Endothelial cell of umbilical vein (primary cell): ENCODE measurements at regions not wholly inside any gene's neighbourhood (a gene's known extent, or its start where the extent isn't known, plus 50 kb on each side); places are given as distances from the start of the nearest gene placed in this dataset.

Source experiments
- BruUV-seq: library from RNA; stranded (reverse); fragments of 400-500 nt; replicated peaks from 2 replicates; lab custom pipeline; 2021; lab: Mats Ljungman, UMichigan
- CTCF ChIA-PET: fragments of 300-600, 350-600 bp; sonication (Branson Sonifier 250); formaldehyde crosslinking; loops from one replicate; lab custom pipeline; 2021; ENCODE audit warnings: antibody characterized with exemption, inconsistent platforms; lab: Charles Lee
- POLR2A ChIA-PET: fragments of 300-600, 350-600 bp; sonication (Branson Sonifier 250); formaldehyde crosslinking; loops from one replicate; lab custom pipeline; 2021; ENCODE audit warnings: antibody characterized with exemption, inconsistent platforms; lab: Charles Lee
- DNase-seq: peaks from one replicate; pipeline ENCODE4 v3.0.0-alpha.2; 2011; ENCODE audit warnings: low read depth, low spot score
- FAIRE-seq: peaks from 2 replicates; lab custom pipeline; 2011; peaks lifted over from hg19 to GRCh38; lab: Jason Lieb, UNC
- H2AFZ ChIP-seq: 2 replicates; pipeline ENCODE4 v1.6.0; 2012; ENCODE audit warnings: low read depth, low read length, control low read depth, inconsistent platforms
- H3K27ac ChIP-seq: 2 replicates; pipeline ENCODE4 v1.5.1; 2011; ENCODE audit warnings: low read depth, mild to moderate bottlenecking, control low read depth, low read length, moderate library complexity; ENCODE audit not compliant: insufficient read depth
- H3K27me3 ChIP-seq, 2 experiments: 2 replicates each; pipeline versions ENCODE4 v1.6.0 to v1.6.1; 2011; ENCODE audit warnings: low read length in 2 of 2, mixed read lengths in 1 of 2; ENCODE audit not compliant: control insufficient read depth in 2 of 2, insufficient read depth in 2 of 2
- H3K36me3 ChIP-seq, 2 experiments: 2 replicates in 1 of 2; 3 replicates in 1 of 2; pipeline ENCODE4 v1.5.1; 2011; ENCODE audit warnings: low read length in 2 of 2, mild to moderate bottlenecking in 1 of 2, moderate library complexity in 1 of 2; ENCODE audit not compliant: control insufficient read depth in 2 of 2, insufficient read depth in 2 of 2; ENCODE audit errors: extremely low read depth in 1 of 2
- H3K4me1 ChIP-seq: 3 replicates; pipeline ENCODE4 v1.5.1; 2011; ENCODE audit warnings: mild to moderate bottlenecking, low read length; ENCODE audit not compliant: control insufficient read depth, insufficient read depth; ENCODE audit errors: extremely low read depth
- H3K4me2 ChIP-seq: 2 replicates; pipeline ENCODE4 v1.6.1; 2011; ENCODE audit warnings: low read length, control low read depth, mixed read lengths; ENCODE audit not compliant: insufficient read depth
- H3K4me3 ChIP-seq, 3 experiments: fragments of 200-600 bp in 1 of 3; sonication (generic), shearing (Covaris generic) in 1 of 3; replicated peaks in 1 of 3; 2 replicates each; pipeline ENCODE4 v1.5.1; 2011 to 2016; ENCODE audit warnings: control low read depth in 3 of 3, low read length in 3 of 3, mild to moderate bottlenecking in 2 of 3, inconsistent platforms in 1 of 3, low read depth in 1 of 3, moderate library complexity in 1 of 3; ENCODE audit not compliant: insufficient read depth in 1 of 3
- H3K79me2 ChIP-seq: 2 replicates; pipeline ENCODE4 v1.6.0; 2012; ENCODE audit warnings: low read length, inconsistent platforms; ENCODE audit not compliant: control insufficient read depth, insufficient read depth
- H3K9ac ChIP-seq: replicated peaks from 2 replicates; pipeline ENCODE3; 2011; ENCODE audit warnings: low read length, control low read depth; ENCODE audit not compliant: insufficient read depth; ENCODE audit errors: extremely low read depth
- H3K9me1 ChIP-seq: replicated peaks from 3 replicates; pipeline ENCODE4 v1.6.0; 2011; ENCODE audit warnings: mild to moderate bottlenecking, low read length; ENCODE audit not compliant: control insufficient read depth, insufficient read depth; ENCODE audit errors: extremely low read depth
- H3K9me3 ChIP-seq: replicated peaks from 2 replicates; pipeline ENCODE4 v1.5.1; 2012; ENCODE audit warnings: low read length, inconsistent platforms; ENCODE audit not compliant: control insufficient read depth, insufficient read depth
- H4K20me1 ChIP-seq: replicated peaks from 2 replicates; pipeline ENCODE3; 2011; ENCODE audit warnings: mild to moderate bottlenecking, low read length; ENCODE audit not compliant: control insufficient read depth, insufficient read depth; ENCODE audit errors: extremely low read depth
- EZH2 ChIP-seq: IDR thresholded peaks from 2 replicates; pipeline ENCODE4 v1.6.1; 2012; ENCODE audit warnings: borderline replicate concordance, low read depth, mild to moderate bottlenecking, moderate library complexity, low read length, inconsistent platforms; ENCODE audit not compliant: severe bottlenecking
- FOS ChIP-seq: IDR thresholded peaks from 2 replicates; pipeline ENCODE4 v1.6.1; 2011; ENCODE audit warnings: mild to moderate bottlenecking, low read length, moderate library complexity, borderline replicate concordance; ENCODE audit not compliant: insufficient read depth
- GATA2 ChIP-seq: IDR thresholded peaks from 2 replicates; pipeline ENCODE4 v1.7.0; 2011; ENCODE audit warnings: low read depth, mild to moderate bottlenecking, moderate library complexity, mixed read lengths, low read length; ENCODE audit not compliant: insufficient read length, insufficient read depth
- JUN ChIP-seq: IDR thresholded peaks from 2 replicates; pipeline ENCODE4 v1.6.1; 2011; ENCODE audit warnings: borderline replicate concordance, low read depth; ENCODE audit not compliant: insufficient read length, insufficient read depth
- MYC ChIP-seq: IDR thresholded peaks from one replicate; pipeline ENCODE4 v1.6.1; 2011; ENCODE audit warnings: mild to moderate bottlenecking, low read depth, low read length
- POLR2A ChIP-seq: IDR thresholded peaks from 2 replicates; pipeline ENCODE4 v1.6.1; 2012; ENCODE audit warnings: low read depth, mild to moderate bottlenecking, control low read depth, low read length
- POLR2AphosphoS5 ChIP-seq: IDR thresholded peaks from 2 replicates; pipeline ENCODE4 v1.6.1; 2012; ENCODE audit warnings: low read depth, mild to moderate bottlenecking, control low read depth, low read length, moderate library complexity; ENCODE audit not compliant: insufficient read depth
- dilution Hi-C: fragments of 300-500 bp; cut with MboI; formaldehyde crosslinking; loops from one replicate; pipeline ENCODE4 v1.15.0; 2019; ENCODE audit warnings: low sequenced_read_pairs; ENCODE audit not compliant: extremely low pct_ligation_motif_present
- intact Hi-C: fragments of 100-400 bp; cut with micrococcal nuclease; formaldehyde crosslinking; loops from one replicate; pipeline ENCODE4 v1.10.0; 2022
- TF ChIP-seq, protein P1 (sequence below): IDR thresholded peaks from 2 replicates; pipeline ENCODE4 v1.6.1; 2011; ENCODE audit not compliant: insufficient read depth, insufficient read length
- TF ChIP-seq, protein P2 (sequence below), 2 donors: IDR thresholded peaks; 1 replicate in 1 of 2; 2 replicates in 1 of 2; pipeline ENCODE4 v1.5.1; 2011; ENCODE audit warnings: low read length in 2 of 2, mild to moderate bottlenecking in 2 of 2, moderate library complexity in 2 of 2, control low read depth in 1 of 2, inconsistent platforms in 1 of 2, low read depth in 1 of 2; ENCODE audit not compliant: insufficient read depth in 1 of 2; ENCODE audit errors: extremely low read depth in 1 of 2

DNA sequence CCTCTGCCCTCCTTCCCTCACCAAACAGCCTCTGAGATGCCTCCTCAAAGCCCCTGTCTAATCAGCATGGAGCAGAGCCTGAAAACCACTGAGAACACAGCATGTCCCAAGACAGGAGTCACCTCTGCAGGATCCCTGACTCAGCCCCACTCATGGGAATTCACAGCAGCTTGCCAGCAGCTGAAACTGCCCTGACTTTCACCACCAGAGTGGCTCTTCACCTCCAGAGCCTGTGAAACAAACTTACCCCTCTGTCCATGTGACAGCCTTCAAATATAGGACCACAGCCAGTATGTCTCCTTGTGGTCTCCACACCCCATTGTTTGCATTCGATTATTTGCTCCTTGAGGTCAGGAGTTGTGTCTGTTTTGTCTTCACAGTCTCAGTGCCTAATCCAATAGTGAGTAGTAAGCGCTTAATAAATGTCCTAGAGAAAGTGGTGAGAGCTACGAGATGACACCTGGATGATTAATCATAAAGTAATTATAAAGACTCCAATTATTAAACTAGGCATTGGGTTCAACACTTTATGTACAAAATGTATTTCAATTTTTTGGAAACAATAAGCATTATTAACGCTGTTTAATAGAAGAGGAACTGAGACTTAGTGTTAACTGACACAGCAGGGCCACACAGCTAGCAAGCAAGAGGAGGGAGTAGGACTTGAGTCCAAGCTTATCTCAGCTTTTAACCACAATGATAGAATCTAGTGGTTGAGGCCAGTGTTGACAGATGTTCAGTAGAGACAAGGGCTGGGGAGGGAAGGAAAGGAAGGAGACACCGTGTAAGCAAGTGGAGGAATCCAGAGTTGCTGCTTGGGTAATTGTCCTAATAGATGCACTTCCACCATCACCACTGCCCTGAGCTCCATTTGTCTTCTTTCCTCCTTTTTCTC lies 358.7 kb upstream of the TNP1 start:
- Histone ChIP-seq H3K4me2 (no peak overlapping the region), H3K9me3 (no peaks in the 10 kb centered on the region), H3K79me2 (no peaks in the 10 kb centered on the region), H3K4me3 (no peak overlapping the region), H3K9ac (no peak overlapping the region), H3K4me1 (peaks cover 8% of the 10 kb centered on the region), H4K20me1 (no peaks in the 10 kb centered on the region), H2AFZ (no peak overlapping the region), H3K27ac (no peak overlapping the region), H3K36me3 (no peaks in the 10 kb centered on the region), H3K9me1 (no peaks in the 10 kb centered on the region), H3K27me3 (no peaks in the 10 kb centered on the region)
- dilution Hi-C loops (no loop called here), intact Hi-C loops (no loop called here)
- DNase-seq (no peak), FAIRE-seq (no peak)
- ChIA-PET POLR2A (no interaction called here), CTCF (no interaction called here)
- no TSS peak for BruUV-seq
- TF ChIP-seq JUN (no peak), POLR2A (no peak), POLR2AphosphoS5 (no peak), GATA2 (no peak), FOS (no peak), EZH2 (no peak), MYC (no peak)
- TF ChIP-seq, protein P1, sequence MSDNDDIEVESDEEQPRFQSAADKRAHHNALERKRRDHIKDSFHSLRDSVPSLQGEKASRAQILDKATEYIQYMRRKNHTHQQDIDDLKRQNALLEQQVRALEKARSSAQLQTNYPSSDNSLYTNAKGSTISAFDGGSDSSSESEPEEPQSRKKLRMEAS, result no peak
- TF ChIP-seq, protein P2, sequence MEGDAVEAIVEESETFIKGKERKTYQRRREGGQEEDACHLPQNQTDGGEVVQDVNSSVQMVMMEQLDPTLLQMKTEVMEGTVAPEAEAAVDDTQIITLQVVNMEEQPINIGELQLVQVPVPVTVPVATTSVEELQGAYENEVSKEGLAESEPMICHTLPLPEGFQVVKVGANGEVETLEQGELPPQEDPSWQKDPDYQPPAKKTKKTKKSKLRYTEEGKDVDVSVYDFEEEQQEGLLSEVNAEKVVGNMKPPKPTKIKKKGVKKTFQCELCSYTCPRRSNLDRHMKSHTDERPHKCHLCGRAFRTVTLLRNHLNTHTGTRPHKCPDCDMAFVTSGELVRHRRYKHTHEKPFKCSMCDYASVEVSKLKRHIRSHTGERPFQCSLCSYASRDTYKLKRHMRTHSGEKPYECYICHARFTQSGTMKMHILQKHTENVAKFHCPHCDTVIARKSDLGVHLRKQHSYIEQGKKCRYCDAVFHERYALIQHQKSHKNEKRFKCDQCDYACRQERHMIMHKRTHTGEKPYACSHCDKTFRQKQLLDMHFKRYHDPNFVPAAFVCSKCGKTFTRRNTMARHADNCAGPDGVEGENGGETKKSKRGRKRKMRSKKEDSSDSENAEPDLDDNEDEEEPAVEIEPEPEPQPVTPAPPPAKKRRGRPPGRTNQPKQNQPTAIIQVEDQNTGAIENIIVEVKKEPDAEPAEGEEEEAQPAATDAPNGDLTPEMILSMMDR (IDR thresholded peaks at IDR 0.05; ENCODE audit: extremely low read depth in 1 of 2, insufficient read depth in 1 of 2, low read depth in 1 of 2, low read length in 2 of 2), result no peak
